Fibroblast of the aortic adventitia (primary cell): ENCODE measurements at regions not wholly inside any gene's neighbourhood (a gene's known extent, or its start where the extent isn't known, plus 50 kb on each side); places are given as distances from the start of the nearest gene placed in this dataset.

Experiments
- DNase-seq: peaks from one replicate; pipeline ENCODE4 v3.0.0-alpha.2; 2010; ENCODE audit warnings: low read depth
- H3K4me3 ChIP-seq: 2 replicates; pipeline ENCODE4 v1.5.1; 2011; ENCODE audit warnings: low read depth, mild to moderate bottlenecking, control low read depth, low read length, moderate library complexity
- CTCF ChIP-seq: IDR thresholded peaks from 2 replicates; pipeline ENCODE4 v1.5.1; 2011; ENCODE audit warnings: mild to moderate bottlenecking, low read length, control low read depth, inconsistent platforms; ENCODE audit not compliant: insufficient read depth

DNA sequence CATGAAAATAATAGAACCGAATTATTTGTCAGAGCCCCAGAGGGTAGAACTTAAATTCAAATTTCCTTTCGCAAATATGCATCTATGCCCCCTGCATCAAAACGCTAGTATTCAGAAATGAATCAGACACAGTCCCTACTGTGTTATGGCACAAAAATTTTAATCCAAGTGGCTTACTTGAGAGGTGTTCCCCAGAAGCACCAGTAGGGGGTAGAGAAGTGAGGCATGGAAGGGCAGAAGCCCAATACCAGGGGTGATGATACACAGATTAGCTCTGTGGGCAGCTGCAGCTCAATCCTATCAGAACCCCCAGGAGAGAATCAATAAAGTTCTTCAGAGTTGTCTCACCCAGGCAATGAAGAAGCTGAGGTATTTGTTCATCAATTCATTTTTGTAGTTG, 342.2 kb downstream of the OMA1 start:
- H3K4me3 ChIP-seq, result no peak overlapping the region
- no peak for TF ChIP-seq CTCF
- no peak for DNase-seq

DNA sequence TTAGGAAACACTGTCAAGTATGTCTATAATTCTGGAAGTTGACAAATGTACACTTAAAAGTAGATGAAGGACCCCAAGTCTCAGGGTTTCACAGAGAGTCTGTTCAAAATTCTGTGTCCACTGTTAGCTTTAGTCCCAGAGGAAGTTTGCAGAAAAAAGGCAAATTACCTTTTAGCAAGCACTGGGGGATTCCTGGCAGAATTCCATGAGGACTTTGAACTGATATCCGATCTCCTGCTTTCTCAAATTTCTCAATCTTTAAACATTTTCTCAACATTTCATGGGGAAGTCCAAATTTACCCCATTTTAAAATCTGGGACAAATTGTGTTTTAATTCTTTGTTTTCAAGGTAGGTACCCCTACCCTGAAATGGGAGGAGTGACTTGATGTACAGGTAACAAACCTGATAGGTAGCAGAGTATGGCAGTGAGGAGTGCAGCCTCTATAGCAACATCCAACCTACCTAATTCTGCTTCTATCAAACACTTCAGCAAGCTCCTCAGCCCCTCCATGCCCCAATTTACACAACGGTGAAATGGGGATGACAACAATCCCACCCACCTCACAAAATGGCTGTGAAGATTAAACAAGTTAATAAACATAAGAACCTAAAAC, 344.9 kb downstream of the OMA1 start:
- no peak for DNase-seq
- no peak for TF ChIP-seq CTCF
- no peak overlapping the region for H3K4me3 ChIP-seq

GRCh38 chr1:58200437-58200836, 346.1 kb downstream of the OMA1 start:
- no peak overlapping the region for H3K4me3 ChIP-seq
- no peak for TF ChIP-seq CTCF
- DNase-seq, result no peak

- DNase-seq, result no peak
- H3K4me3 ChIP-seq, result no peak overlapping the region
- no peak for TF ChIP-seq CTCF
Observed at GRCh38 chr1:58197811-58198210, 348.7 kb downstream of the OMA1 start.

GRCh38 chr1:58190267-58190988, 356.1 kb downstream of the OMA1 start:
- DNase-seq, result no peak
- TF ChIP-seq CTCF, result no peak
- no peak overlapping the region for H3K4me3 ChIP-seq

- no peak overlapping the region for H3K4me3 ChIP-seq
- no peak for DNase-seq
- TF ChIP-seq CTCF, result no peak
Observed at GRCh38 chr1:58189453-58189852, 357.1 kb downstream of the OMA1 start.
